GM10266 (cell line): ENCODE measurements at regions not wholly inside any gene's neighbourhood (a gene's known extent, or its start where the extent isn't known, plus 50 kb on each side); places are given as distances from the start of the nearest gene placed in this dataset.

Source experiments
- DNase-seq: peaks from one replicate; pipeline ENCODE4 v3.0.0; 2012; ENCODE audit errors: extremely low spot score
- TF ChIP-seq, protein P1 (sequence below): IDR thresholded peaks from 2 replicates; pipeline ENCODE4 v1.5.1; 2012; ENCODE audit warnings: mild to moderate bottlenecking, low read depth; ENCODE audit not compliant: control insufficient read depth, insufficient read depth; ENCODE audit errors: missing control alignments

DNA sequence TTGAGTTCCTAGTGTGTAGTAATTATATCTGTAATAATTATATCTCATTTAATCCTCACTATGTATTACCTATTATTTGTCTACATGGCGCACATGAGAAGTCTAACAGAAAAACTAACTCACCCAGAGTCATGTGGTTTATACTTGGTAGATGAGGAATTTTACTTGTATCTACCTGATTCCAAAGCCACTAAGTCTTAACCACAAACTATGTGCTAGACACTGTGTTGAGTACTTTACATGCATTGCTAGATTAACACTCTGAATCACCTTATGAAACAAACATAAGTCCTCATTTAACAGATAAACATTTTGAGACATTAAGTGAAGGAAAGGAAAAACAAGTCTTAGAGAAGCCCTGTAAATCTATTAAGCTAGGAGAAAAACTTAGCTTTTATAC is 404.8 kb downstream of the TLR4 start:
- TF ChIP-seq, protein P1, sequence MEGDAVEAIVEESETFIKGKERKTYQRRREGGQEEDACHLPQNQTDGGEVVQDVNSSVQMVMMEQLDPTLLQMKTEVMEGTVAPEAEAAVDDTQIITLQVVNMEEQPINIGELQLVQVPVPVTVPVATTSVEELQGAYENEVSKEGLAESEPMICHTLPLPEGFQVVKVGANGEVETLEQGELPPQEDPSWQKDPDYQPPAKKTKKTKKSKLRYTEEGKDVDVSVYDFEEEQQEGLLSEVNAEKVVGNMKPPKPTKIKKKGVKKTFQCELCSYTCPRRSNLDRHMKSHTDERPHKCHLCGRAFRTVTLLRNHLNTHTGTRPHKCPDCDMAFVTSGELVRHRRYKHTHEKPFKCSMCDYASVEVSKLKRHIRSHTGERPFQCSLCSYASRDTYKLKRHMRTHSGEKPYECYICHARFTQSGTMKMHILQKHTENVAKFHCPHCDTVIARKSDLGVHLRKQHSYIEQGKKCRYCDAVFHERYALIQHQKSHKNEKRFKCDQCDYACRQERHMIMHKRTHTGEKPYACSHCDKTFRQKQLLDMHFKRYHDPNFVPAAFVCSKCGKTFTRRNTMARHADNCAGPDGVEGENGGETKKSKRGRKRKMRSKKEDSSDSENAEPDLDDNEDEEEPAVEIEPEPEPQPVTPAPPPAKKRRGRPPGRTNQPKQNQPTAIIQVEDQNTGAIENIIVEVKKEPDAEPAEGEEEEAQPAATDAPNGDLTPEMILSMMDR, result no peak
- DNase-seq, result no peak

DNA sequence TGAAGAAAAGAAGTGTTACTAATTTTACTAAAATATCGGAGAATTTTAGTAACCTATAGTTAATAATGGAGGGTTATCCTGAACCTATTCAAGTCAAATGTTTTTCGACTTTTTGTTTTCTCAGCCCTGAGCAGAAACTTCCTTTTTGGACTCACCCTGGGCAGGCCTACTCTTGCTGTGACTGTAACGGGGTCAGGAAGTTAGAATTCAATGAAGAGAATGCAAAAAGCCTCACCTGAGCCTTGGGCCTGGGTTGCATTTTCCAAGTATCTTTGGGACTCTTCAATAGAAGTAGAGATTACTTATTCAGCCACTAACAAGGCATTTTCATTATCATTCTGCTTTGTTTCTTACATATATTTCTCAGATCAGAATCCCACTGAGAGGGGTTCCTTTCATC is 405.3 kb downstream of the TLR4 start:
- TF ChIP-seq, protein P1, result no peak
- DNase-seq, result no peak

DNA sequence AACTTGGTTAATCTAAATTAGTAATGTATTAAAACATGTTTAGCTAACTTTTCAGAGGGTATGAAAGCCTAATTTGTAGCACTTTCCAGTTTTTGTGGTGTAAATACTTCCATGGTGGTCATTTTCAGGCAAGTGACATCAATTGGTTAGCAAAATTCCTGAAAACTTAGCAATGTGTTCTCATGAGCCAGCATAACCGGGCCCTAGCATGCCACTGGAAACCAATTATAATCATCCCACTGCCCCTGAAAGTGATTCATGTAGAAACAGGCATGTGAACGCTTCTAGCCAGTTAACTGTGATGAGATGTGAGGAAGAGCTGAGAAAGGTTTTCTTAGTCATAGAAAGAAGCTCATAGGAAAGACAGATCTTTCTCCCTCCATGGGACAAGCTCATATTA is 417.2 kb downstream of the TLR4 start:
- TF ChIP-seq, protein P1, result no peak
- no peak for DNase-seq

DNA sequence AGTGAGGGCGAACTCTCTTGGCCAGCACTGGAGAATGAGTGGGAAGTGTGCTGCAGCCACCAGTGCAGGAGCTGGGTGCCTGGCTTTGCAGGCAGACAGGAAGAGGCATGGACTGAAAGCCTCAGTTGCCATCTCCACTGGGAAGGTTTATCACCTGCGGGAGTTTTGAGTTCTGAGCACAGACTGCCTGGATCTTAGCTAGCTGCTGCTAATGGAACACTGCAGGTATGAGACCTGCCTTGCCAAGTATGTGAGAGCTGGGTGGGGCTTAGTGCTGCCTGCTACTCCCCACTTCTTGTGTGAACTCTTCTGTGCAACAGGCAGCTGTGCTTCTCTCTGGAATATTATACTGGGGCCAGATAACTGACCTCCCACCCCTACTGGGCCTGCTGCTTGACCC is 424.1 kb downstream of the TLR4 start:
- TF ChIP-seq, protein P1, result no peak
- no peak for DNase-seq

DNA sequence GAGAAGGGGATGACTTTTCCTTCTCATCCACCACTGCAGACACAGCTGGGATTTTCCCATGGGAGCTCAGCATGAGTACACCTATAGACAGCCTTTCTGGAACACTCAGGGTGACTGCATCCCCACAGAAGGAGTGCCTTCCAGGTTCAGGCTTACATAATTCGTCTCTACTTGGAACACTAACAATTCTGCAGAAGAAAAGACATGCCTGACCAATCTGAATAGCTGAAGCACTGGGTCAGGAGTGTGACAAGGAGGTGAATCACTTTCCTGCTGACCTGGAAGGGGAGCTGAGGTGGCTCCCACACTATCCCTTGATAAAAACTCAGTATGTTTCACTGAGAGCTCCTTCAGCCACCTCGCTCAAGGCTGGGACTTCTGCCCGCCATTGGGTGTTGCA is 425.3 kb downstream of the TLR4 start:
- TF ChIP-seq, protein P1, result no peak
- no peak for DNase-seq

DNA sequence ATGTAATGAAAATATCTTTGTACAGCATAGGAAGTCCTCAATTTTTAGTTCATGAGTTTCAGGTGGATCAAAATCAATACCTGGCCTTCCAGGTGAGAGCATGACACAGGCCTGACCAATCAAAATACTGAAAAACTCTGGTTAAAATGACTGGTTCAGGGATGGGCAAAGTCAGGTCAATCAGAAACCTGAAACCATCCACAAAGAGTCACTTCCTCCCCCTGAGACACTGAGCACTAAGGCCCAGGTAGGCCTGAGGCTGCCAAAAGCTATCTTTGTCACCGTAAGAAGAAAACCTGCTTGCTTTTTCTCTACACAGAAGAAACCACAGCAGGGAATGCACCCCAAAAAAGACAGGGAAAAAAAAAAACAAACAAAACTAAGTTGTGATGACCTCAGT is 444.8 kb downstream of the TLR4 start:
- no peak for DNase-seq
- TF ChIP-seq, protein P1, result no peak

DNA sequence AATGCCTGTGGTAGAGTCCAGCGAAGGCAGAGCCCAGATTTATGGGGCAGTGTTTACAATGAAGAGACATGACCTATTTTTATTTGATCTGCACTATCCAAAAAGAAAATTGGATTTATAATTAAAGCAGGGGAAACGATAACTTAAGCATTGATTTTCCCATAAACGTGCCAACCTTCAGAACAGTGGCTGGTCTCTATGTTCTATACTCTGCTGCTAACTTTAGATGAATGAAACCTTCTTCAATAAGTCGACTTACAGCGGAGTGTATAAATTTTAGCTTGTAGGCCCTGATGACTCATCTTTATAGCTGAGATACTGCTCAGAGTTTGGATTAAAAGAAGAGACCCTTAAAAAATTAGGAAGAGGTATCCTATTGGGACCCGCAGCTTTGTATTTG is 452.6 kb downstream of the TLR4 start:
- TF ChIP-seq, protein P1, result no peak

More for the DNA sequence above, 452.6 kb downstream of the TLR4 start:
- no peak for DNase-seq
